Fibroblast of skin of left quadriceps (primary cell): ENCODE measurements at regions not wholly inside any gene's neighbourhood (a gene's known extent, or its start where the extent isn't known, plus 50 kb on each side); places are given as distances from the start of the nearest gene placed in this dataset.

Experiments used
- DNase-seq, 2 experiments: peaks; one replicate each; pipeline ENCODE4 v3.0.0-alpha.2; 2013; ENCODE audit warnings: low read depth in 2 of 2

- DNase-seq: no peak
These were observed 1073.0 kb downstream of the XPNPEP1 start for GRCh38 chr10:108850138-108850854.

- no peak for DNase-seq
These were observed 1073.6 kb downstream of the XPNPEP1 start for GRCh38 chr10:108849688-108850087.

- no peak for DNase-seq
These were observed 1074.1 kb downstream of the XPNPEP1 start for GRCh38 chr10:108849186-108849585.

- no peak for DNase-seq
These were observed 1075.3 kb downstream of the XPNPEP1 start for GRCh38 chr10:108848046-108848445.

GRCh38 chr10:108840944-108841343 lies 1082.4 kb downstream of the XPNPEP1 start:
- no peak for DNase-seq

- no peak for DNase-seq
These were observed 1086.9 kb downstream of the XPNPEP1 start for GRCh38 chr10:108836362-108836761.

- DNase-seq: no peak
These were observed 1101.3 kb downstream of the XPNPEP1 start for GRCh38 chr10:108822026-108822425.

GRCh38 chr10:108819302-108819701 lies 1104.0 kb downstream of the XPNPEP1 start:
- DNase-seq: no peak

GRCh38 chr10:108817584-108817983 lies 1105.7 kb downstream of the XPNPEP1 start:
- DNase-seq: no peak

GRCh38 chr10:108817135-108817534 lies 1106.2 kb downstream of the XPNPEP1 start:
- DNase-seq: no peak

- DNase-seq: no peak
These were observed 1110.4 kb downstream of the XPNPEP1 start for GRCh38 chr10:108812906-108813305.

GRCh38 chr10:108812296-108812695 lies 1111.0 kb downstream of the XPNPEP1 start:
- peak; percentile 70 to 71 for DNase-seq

GRCh38 chr10:108808228-108808627 lies 1115.1 kb downstream of the XPNPEP1 start:
- no peak for DNase-seq

GRCh38 chr10:108801775-108802517 lies 1121.4 kb downstream of the XPNPEP1 start:
- DNase-seq: peak; percentile 78 to 79

- no peak for DNase-seq
These were observed 1122.1 kb downstream of the XPNPEP1 start for GRCh38 chr10:108801220-108801619.

GRCh38 chr10:108797573-108797972 lies 1125.7 kb downstream of the XPNPEP1 start:
- DNase-seq: no peak

- DNase-seq: no peak
These were observed 1131.4 kb downstream of the XPNPEP1 start for GRCh38 chr10:108791794-108792474.

GRCh38 chr10:108791030-108791429 lies 1132.3 kb downstream of the XPNPEP1 start:
- DNase-seq: no peak

GRCh38 chr10:108789919-108790318 lies 1133.4 kb downstream of the XPNPEP1 start:
- DNase-seq: peak in 1 of 2 experiments; percentile 34

GRCh38 chr10:108789336-108789735 lies 1134.0 kb downstream of the XPNPEP1 start:
- DNase-seq: no peak

- DNase-seq: no peak
These were observed 1134.4 kb downstream of the XPNPEP1 start for GRCh38 chr10:108788891-108789290.

GRCh38 chr10:108787932-108788331 lies 1135.4 kb downstream of the XPNPEP1 start:
- peak in 1 of 2 experiments; percentile 45 for DNase-seq

GRCh38 chr10:108785011-108785410 lies 1138.3 kb downstream of the XPNPEP1 start:
- DNase-seq: no peak
